Ascending aorta (tissue), 2 donors: ENCODE measurements at regions not wholly inside any gene's neighbourhood (a gene's known extent, or its start where the extent isn't known, plus 50 kb on each side); places are given as distances from the start of the nearest gene placed in this dataset.

Source experiments
- DNase-seq, 2 donors: peaks; one replicate each; pipeline ENCODE4 v3.0.0-alpha.2; 2019; ENCODE audit warnings: low spot score in 2 of 2
- H3K27ac ChIP-seq, 2 donors: fragments of 200-600 bp; sonication (generic); one replicate each; pipeline ENCODE4 v1.5.1; 2016 to 2017; ENCODE audit warnings: mild to moderate bottlenecking in 1 of 2
- H3K27me3 ChIP-seq: fragments of 200-600 bp; sonication (generic); one replicate; pipeline ENCODE4 v1.5.1; 2017
- H3K36me3 ChIP-seq, 2 donors: fragments of 200-600 bp; sonication (generic); one replicate each; pipeline ENCODE4 v1.5.1; 2016
- H3K4me1 ChIP-seq, 2 donors: fragments of 200-600 bp; sonication (generic); one replicate each; pipeline ENCODE4 v1.5.1; 2016 to 2017; ENCODE audit warnings: mild to moderate bottlenecking in 1 of 2
- H3K4me3 ChIP-seq, 2 donors: fragments of 200-600 bp; sonication (generic); one replicate each; pipeline ENCODE4 v1.5.1; 2016 to 2017; ENCODE audit warnings: mild to moderate bottlenecking in 1 of 2
- H3K9me3 ChIP-seq, 2 donors: fragments of 200-600 bp; sonication (generic); one replicate each; pipeline ENCODE4 v1.5.1; 2016
- CTCF ChIP-seq, 3 experiments: fragments of 200-600 bp in 2 of 3; fragments of 450-650 bp in 1 of 3; sonication (generic) in 2 of 3; IDR thresholded peaks; one replicate each; pipeline ENCODE4 v1.5.1; 2016 to 2019; ENCODE audit warnings: antibody characterized with exemption in 3 of 3, mild to moderate bottlenecking in 1 of 3, moderate library complexity in 1 of 3
- intact Hi-C: fragments of 100-400 bp; cut with DNase I; formaldehyde crosslinking; loops from one replicate; pipeline ENCODE4 v1.15.1; 2023

GRCh38 chr5:8253376-8253775 lies 384.4 kb downstream of the MTRR start:
- Histone ChIP-seq H3K4me1 (no peaks in the 10 kb centered on the region), H3K36me3 (no peaks in the 10 kb centered on the region), H3K4me3 (no peak overlapping the region), H3K9me3 (no peaks in the 10 kb centered on the region), H3K27ac (no peak overlapping the region), H3K27me3 (no peaks in the 10 kb centered on the region)
- TF ChIP-seq CTCF (IDR thresholded peaks at IDR 0.05): no peak
- DNase-seq: no peak
- intact Hi-C loops: no loop called here

GRCh38 chr5:8254674-8255073 lies 385.7 kb downstream of the MTRR start:
- Histone ChIP-seq H3K9me3 (no peaks in the 10 kb centered on the region), H3K27me3 (no peaks in the 10 kb centered on the region), H3K27ac (no peak overlapping the region), H3K4me1 (no peaks in the 10 kb centered on the region), H3K36me3 (no peaks in the 10 kb centered on the region), H3K4me3 (no peak overlapping the region)
- no peak for DNase-seq
- TF ChIP-seq CTCF (IDR thresholded peaks at IDR 0.05): no peak
- intact Hi-C loops: no loop called here

DNA sequence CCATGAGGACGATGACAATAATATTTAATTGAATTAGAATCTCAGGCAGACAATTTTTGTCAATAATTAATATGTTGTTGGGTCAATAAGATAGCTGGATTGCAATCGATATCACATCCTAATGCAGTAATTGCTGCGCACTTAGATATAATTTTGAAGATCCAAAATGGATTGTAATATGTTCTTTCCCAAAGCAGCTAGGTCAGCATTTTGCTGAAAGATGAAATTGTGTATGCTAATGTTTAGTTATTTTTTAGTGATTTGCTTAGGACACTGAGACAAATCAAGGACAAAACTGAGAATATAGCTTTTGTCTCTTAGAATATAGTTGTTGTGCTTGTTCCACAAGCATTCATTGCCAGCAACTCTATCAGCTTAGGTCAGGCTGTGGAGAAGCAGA lies 389.9 kb downstream of the MTRR start:
- no peak overlapping the region for H3K27ac ChIP-seq
- no peak for TF ChIP-seq CTCF (IDR thresholded peaks at IDR 0.05)
- H3K27me3 ChIP-seq: no peaks in the 10 kb centered on the region
- DNase-seq: no peak
- no peak overlapping the region for H3K4me3 ChIP-seq
- no peaks in the 10 kb centered on the region for H3K36me3 ChIP-seq
- intact Hi-C loops: no loop called here
- H3K4me1 ChIP-seq: no peaks in the 10 kb centered on the region
- no peaks in the 10 kb centered on the region for H3K9me3 ChIP-seq

GRCh38 chr5:8270246-8270645 lies 401.3 kb downstream of the MTRR start:
- H3K36me3 ChIP-seq: no peaks in the 10 kb centered on the region
- H3K4me3 ChIP-seq: no peak overlapping the region
- DNase-seq: no peak
- no peak for TF ChIP-seq CTCF (IDR thresholded peaks at IDR 0.05)
- no peaks in the 10 kb centered on the region for H3K4me1 ChIP-seq
- no peaks in the 10 kb centered on the region for H3K27me3 ChIP-seq
- no peak overlapping the region for H3K27ac ChIP-seq
- intact Hi-C loops: no loop called here
- H3K9me3 ChIP-seq: no peaks in the 10 kb centered on the region

GRCh38 chr5:8280711-8281363 lies 411.9 kb downstream of the MTRR start:
- no peaks in the 10 kb centered on the region for H3K9me3 ChIP-seq
- no peak overlapping the region for H3K27ac ChIP-seq
- no peak for DNase-seq
- H3K4me3 ChIP-seq: no peak overlapping the region
- TF ChIP-seq CTCF (IDR thresholded peaks at IDR 0.05): no peak
- intact Hi-C loops: no loop called here
- no peaks in the 10 kb centered on the region for H3K4me1 ChIP-seq
- H3K36me3 ChIP-seq: no peaks in the 10 kb centered on the region
- no peaks in the 10 kb centered on the region for H3K27me3 ChIP-seq

- no peaks in the 10 kb centered on the region for H3K27me3 ChIP-seq
- TF ChIP-seq CTCF (IDR thresholded peaks at IDR 0.05): no peak
- no peaks in the 10 kb centered on the region for H3K4me1 ChIP-seq
- no peaks in the 10 kb centered on the region for H3K36me3 ChIP-seq
- no peak for DNase-seq
- no peaks in the 10 kb centered on the region for H3K9me3 ChIP-seq
- intact Hi-C loops: no loop called here
- H3K27ac ChIP-seq: no peak overlapping the region
- H3K4me3 ChIP-seq: no peak overlapping the region
Measured at GRCh38 chr5:8288334-8288733, 419.4 kb downstream of the MTRR start.
